A549 (cell line): ENCODE measurements at regions not wholly inside any gene's neighbourhood (a gene's known extent, or its start where the extent isn't known, plus 50 kb on each side); places are given as distances from the start of the nearest gene placed in this dataset.

Source experiments
- ATAC-seq, 2 experiments: fragments of 200-7000 bp in 1 of 2; fragments of >200 bp in 1 of 2; cut with Nextera tagmentation in 1 of 2; cut with Tn5 transposase in 1 of 2; 3 replicates each; pipeline versions ENCODE4 v1.8.0 to v1.9.1; 2018 to 2020; ENCODE audit warnings: mild to moderate bottlenecking in 1 of 2, moderate library complexity in 1 of 2
- CTCF ChIA-PET: fragments of 300-600 bp; sonication (Branson Sonifier 250); formaldehyde crosslinking; extraction: SDS; loops from one replicate; lab custom pipeline; 2021; ENCODE audit warnings: antibody characterized with exemption, inconsistent platforms; lab: Yijun Ruan, JAX
- POLR2A ChIA-PET: fragments of 350-600 bp; formaldehyde crosslinking; extraction: SDS; loops from one replicate; lab custom pipeline; 2021; ENCODE audit warnings: antibody characterized with exemption, inconsistent platforms; lab: Yijun Ruan, JAX
- DNase-seq, 2 experiments: peaks; one replicate each; pipeline versions ENCODE4 v3.0.0 to v3.0.0-alpha.2; 2011 to 2016; ENCODE audit warnings: low read depth in 1 of 2, low spot score in 1 of 2
- FAIRE-seq: peaks from 2 replicates; lab custom pipeline; 2011; peaks lifted over from hg19 to GRCh38; lab: Jason Lieb, UNC
- H3K27ac ChIP-seq, 2 experiments: fragments of >200 bp; sonication (Bioruptor Twin); formaldehyde crosslinking; 3 replicates each; pipeline ENCODE4 v1.5.1; 2016 to 2017
- H3K4me1 ChIP-seq: fragments of >200 bp; sonication (Bioruptor Twin); formaldehyde crosslinking; 3 replicates; pipeline ENCODE4 v1.6.1; 2016
- H3K4me2 ChIP-seq: fragments of >200 bp; sonication (Bioruptor Twin); formaldehyde crosslinking; 3 replicates; pipeline ENCODE4 v1.6.1; 2016
- H3K4me3 ChIP-seq: fragments of >200 bp; sonication (Bioruptor Twin); formaldehyde crosslinking; 3 replicates; pipeline ENCODE4 v1.5.1; 2016
- H3K9me3 ChIP-seq: fragments of >200 bp; sonication (Bioruptor Twin); formaldehyde crosslinking; 3 replicates; pipeline ENCODE4 v1.6.1; 2016
- BCL3 ChIP-seq: fragments of >200 bp; sonication (Bioruptor Twin); formaldehyde crosslinking; IDR thresholded peaks from 3 replicates; pipeline ENCODE4 v1.6.1; 2016
- CBX8 ChIP-seq: fragments of 200-600 bp; sonication (generic); IDR thresholded peaks from 2 replicates; pipeline ENCODE4 v1.6.1; 2016
- CHD2 ChIP-seq: fragments of 150-350 bp; IDR thresholded peaks from 2 replicates; pipeline ENCODE4 v1.6.1; 2014; ENCODE audit warnings: low read length; ENCODE audit not compliant: partially characterized antibody
- CHD4 ChIP-seq: fragments of 200-600 bp; sonication (generic); IDR thresholded peaks from 2 replicates; pipeline ENCODE4 v1.6.1; 2016; ENCODE audit warnings: antibody characterized with exemption, mild to moderate bottlenecking, borderline replicate concordance
- EHMT2 ChIP-seq: fragments of 200-600 bp; sonication (generic); IDR thresholded peaks from 2 replicates; pipeline ENCODE4 v1.6.1; 2016; ENCODE audit warnings: antibody characterized with exemption, low read depth, mild to moderate bottlenecking, moderate library complexity
- ELK1 ChIP-seq: fragments of 150-350 bp; IDR thresholded peaks from 2 replicates; pipeline ENCODE4 v1.6.1; 2014; ENCODE audit warnings: low read depth, mild to moderate bottlenecking, low read length
- ESRRA ChIP-seq: fragments of 150-350 bp; IDR thresholded peaks from 2 replicates; pipeline ENCODE4 v1.6.1; 2014; ENCODE audit warnings: mild to moderate bottlenecking, low read length, borderline replicate concordance
- FOSL2 ChIP-seq, 2 experiments: fragments of 450-650 bp in 1 of 2; fragments of >200 bp in 1 of 2; sonication (Bioruptor Twin) in 1 of 2; formaldehyde crosslinking; IDR thresholded peaks; 2 replicates each; pipeline versions ENCODE4 v1.5.0 to v1.6.1; 2016 to 2020; ENCODE audit warnings: mild to moderate bottlenecking in 1 of 2, moderate library complexity in 1 of 2
- GATA3 ChIP-seq: IDR thresholded peaks from 2 replicates; pipeline ENCODE4 v1.6.1; 2012; ENCODE audit warnings: borderline replicate concordance
- HEYL ChIP-seq: fragments of 250-450 bp; sonication (Bioruptor Pico); IDR thresholded peaks from 2 replicates; pipeline ENCODE4 v1.8.0; 2021; ENCODE audit warnings: mild to moderate bottlenecking, moderate library complexity
- HOXA7 ChIP-seq: fragments of 250-450 bp; sonication (Bioruptor Pico); IDR thresholded peaks from 2 replicates; pipeline ENCODE4 v1.5.0; 2020; ENCODE audit warnings: mild to moderate bottlenecking, moderate library complexity
- HOXB13 ChIP-seq: fragments of 250-450 bp; sonication (Bioruptor Pico); IDR thresholded peaks from 2 replicates; pipeline ENCODE4 v1.5.0; 2020; ENCODE audit warnings: low read depth, mild to moderate bottlenecking, moderate library complexity
- JUNB ChIP-seq: fragments of >200 bp; sonication (Bioruptor Twin); formaldehyde crosslinking; IDR thresholded peaks from 2 replicates; pipeline ENCODE4 v1.6.1; 2016
- MAFK ChIP-seq: fragments of 450-650 bp; IDR thresholded peaks from 2 replicates; pipeline ENCODE4 v1.6.1; 2014; ENCODE audit not compliant: partially characterized antibody
- MAZ ChIP-seq: fragments of 150-350 bp; IDR thresholded peaks from 2 replicates; pipeline ENCODE4 v1.6.1; 2014; ENCODE audit warnings: antibody characterized with exemption, low read depth, low read length, borderline replicate concordance
- PBX3 ChIP-seq: IDR thresholded peaks from 2 replicates; pipeline ENCODE4 v1.6.1; 2012
- PHF8 ChIP-seq: fragments of 200-600 bp; sonication (generic); IDR thresholded peaks from 2 replicates; pipeline ENCODE4 v1.6.1; 2016; ENCODE audit warnings: low read depth, mild to moderate bottlenecking, antibody characterized with exemption, moderate library complexity, borderline replicate concordance
- SMC3 ChIP-seq: fragments of >200 bp; sonication (Bioruptor Twin); formaldehyde crosslinking; IDR thresholded peaks from 3 replicates; pipeline ENCODE4 v1.6.1; 2018; ENCODE audit warnings: inconsistent platforms
- SREBF2 ChIP-seq: fragments of 450-650 bp; IDR thresholded peaks from 2 replicates; pipeline ENCODE4 v1.6.1; 2014; ENCODE audit warnings: mild to moderate bottlenecking, moderate library complexity
- TFCP2L1 ChIP-seq: fragments of 250-450 bp; sonication (Bioruptor Pico); IDR thresholded peaks from 2 replicates; pipeline ENCODE4 v1.5.0; 2021; ENCODE audit warnings: mild to moderate bottlenecking
- ZC3H11A ChIP-seq: fragments of 450-650 bp; IDR thresholded peaks from 2 replicates; pipeline ENCODE4 v1.6.1; 2014; ENCODE audit warnings: antibody characterized with exemption, mild to moderate bottlenecking
- ZFP36 ChIP-seq: fragments of 450-650 bp; IDR thresholded peaks from 2 replicates; pipeline ENCODE4 v1.6.1; 2014; ENCODE audit warnings: borderline replicate concordance; ENCODE audit not compliant: partially characterized antibody
- ZNF302 ChIP-seq: fragments of 250-450 bp; sonication (Bioruptor Pico); IDR thresholded peaks from 2 replicates; pipeline ENCODE4 v1.9.0; 2021; ENCODE audit warnings: inconsistent platforms, mild to moderate bottlenecking, moderate library complexity
- WGBS: methylation state at CpG from one replicate; pipeline ENCODE4 v1.1.6; 2017; ENCODE audit errors: missing lambda C conversion rate; 5-methylcytosine and 5-hydroxymethylcytosine counted together
- TF ChIP-seq, protein P1 (sequence below): fragments of 250-450 bp; sonication (Bioruptor Pico); IDR thresholded peaks from 2 replicates; pipeline ENCODE4 v1.5.0; 2021; ENCODE audit warnings: mild to moderate bottlenecking, moderate library complexity, borderline replicate concordance
- TF ChIP-seq, protein P2 (sequence below): fragments of >200 bp; sonication (Bioruptor Twin); formaldehyde crosslinking; IDR thresholded peaks from 3 replicates; pipeline ENCODE4 v1.5.1; 2016

GRCh38 chr9:21561502-21561901 lies 79.4 kb upstream of the IFNE start:
- peak overlapping the region; percentile 95 for H3K4me2 ChIP-seq
- FAIRE-seq = peak; percentile 88
- WGBS = 4% methylated on average over 2 of the region's 2 CpGs

DNA sequence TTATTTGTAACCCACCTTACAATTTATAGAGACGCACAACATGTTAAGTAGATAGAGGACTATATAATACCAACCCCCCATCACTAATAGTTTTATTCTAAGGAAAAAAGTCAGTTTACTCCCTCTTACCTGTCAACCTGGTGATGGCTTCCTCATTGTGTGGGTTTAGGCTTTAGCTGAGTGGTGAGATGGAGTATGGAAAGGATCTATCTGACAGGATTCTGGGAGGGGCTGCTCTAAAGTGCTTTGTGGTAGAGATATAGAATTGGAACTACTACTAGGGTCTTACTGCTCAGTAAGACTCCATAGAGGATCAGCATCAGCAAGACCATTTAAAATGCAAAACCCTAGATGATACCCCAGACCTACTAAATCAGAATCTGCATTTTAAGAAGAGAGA lies 82.1 kb upstream of the IFNE start:
- H3K4me1 ChIP-seq = peaks cover 59% of the 10 kb centered on the region
- POLR2A ChIA-PET = interaction anchor here (0.9 to 2.3 kb wide), 3 partner anchors 11 to 15 kb away, joined by 4 to 10 read pairs (median 5); no protein-coding TSS in a partner anchor
- peak in 1 of 2 experiments; percentile 25; a peak in 3 of 6 replicates for ATAC-seq

More at GRCh38 chr9:21561502-21561901, 79.4 kb upstream of the IFNE start:
- DNase-seq (no peak), ATAC-seq (no peak)
- Histone ChIP-seq H3K4me3 (peak overlapping the region; percentile 79), H3K27ac (peak overlapping the region; percentile 91 to 94), H3K9me3 (no peaks in the 10 kb centered on the region), H3K4me1 (peaks cover 32% of the 10 kb centered on the region)
- POLR2A ChIA-PET = interaction anchor here (1.0 to 1.6 kb wide), 5 partner anchors 10 to 29 kb away, joined by 3 to 11 read pairs (median 6); no protein-coding TSS in a partner anchor
- TF ChIP-seq FOSL2 (IDR thresholded peaks at IDR 0.05) (no peak), FOSL2 (CRISPR knock-in tag; IDR thresholded peaks at IDR 0.05) (no peak), PHF8 (no peak), MAZ (no peak), EHMT2 (no peak), TFCP2L1 (CRISPR knock-in tag) (no peak), ZNF302 (no peak), CHD4 (no peak), ESRRA (no peak), JUNB (no peak), PBX3 (no peak), ZC3H11A (no peak), HEYL (CRISPR knock-in tag) (no peak), BCL3 (no peak), ZFP36 (no peak), CHD2 (no peak), SREBF2 (no peak), SMC3 (no peak)
- TF ChIP-seq, protein P1, sequence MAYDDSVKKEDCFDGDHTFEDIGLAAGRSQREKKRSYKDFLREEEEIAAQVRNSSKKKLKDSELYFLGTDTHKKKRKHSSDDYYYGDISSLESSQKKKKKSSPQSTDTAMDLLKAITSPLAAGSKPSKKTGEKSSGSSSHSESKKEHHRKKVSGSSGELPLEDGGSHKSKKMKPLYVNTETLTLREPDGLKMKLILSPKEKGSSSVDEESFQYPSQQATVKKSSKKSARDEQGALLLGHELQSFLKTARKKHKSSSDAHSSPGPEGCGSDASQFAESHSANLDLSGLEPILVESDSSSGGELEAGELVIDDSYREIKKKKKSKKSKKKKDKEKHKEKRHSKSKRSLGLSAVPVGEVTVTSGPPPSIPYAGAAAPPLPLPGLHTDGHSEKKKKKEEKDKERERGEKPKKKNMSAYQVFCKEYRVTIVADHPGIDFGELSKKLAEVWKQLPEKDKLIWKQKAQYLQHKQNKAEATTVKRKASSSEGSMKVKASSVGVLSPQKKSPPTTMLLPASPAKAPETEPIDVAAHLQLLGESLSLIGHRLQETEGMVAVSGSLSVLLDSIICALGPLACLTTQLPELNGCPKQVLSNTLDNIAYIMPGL = no peak
- TF ChIP-seq, protein P2, sequence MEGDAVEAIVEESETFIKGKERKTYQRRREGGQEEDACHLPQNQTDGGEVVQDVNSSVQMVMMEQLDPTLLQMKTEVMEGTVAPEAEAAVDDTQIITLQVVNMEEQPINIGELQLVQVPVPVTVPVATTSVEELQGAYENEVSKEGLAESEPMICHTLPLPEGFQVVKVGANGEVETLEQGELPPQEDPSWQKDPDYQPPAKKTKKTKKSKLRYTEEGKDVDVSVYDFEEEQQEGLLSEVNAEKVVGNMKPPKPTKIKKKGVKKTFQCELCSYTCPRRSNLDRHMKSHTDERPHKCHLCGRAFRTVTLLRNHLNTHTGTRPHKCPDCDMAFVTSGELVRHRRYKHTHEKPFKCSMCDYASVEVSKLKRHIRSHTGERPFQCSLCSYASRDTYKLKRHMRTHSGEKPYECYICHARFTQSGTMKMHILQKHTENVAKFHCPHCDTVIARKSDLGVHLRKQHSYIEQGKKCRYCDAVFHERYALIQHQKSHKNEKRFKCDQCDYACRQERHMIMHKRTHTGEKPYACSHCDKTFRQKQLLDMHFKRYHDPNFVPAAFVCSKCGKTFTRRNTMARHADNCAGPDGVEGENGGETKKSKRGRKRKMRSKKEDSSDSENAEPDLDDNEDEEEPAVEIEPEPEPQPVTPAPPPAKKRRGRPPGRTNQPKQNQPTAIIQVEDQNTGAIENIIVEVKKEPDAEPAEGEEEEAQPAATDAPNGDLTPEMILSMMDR = no peak
- CTCF ChIA-PET = interaction anchor here (0.9 to 1.7 kb wide), 4 partner anchors 17 to 677 kb away, joined by 3 to 6 read pairs (median 4); no protein-coding TSS in a partner anchor

More for the DNA sequence above, 82.1 kb upstream of the IFNE start:
- peak overlapping the region; percentile 95 for H3K4me2 ChIP-seq
- no peak for TF ChIP-seq CBX8
- no peak for TF ChIP-seq HOXA7 (CRISPR knock-in tag)
- no peak for TF ChIP-seq HOXB13
- no peak for TF ChIP-seq MAFK
- TF ChIP-seq GATA3 = no peak
- no peak for TF ChIP-seq ELK1
- TF ChIP-seq, all 56 proteins: peak for 0
- no peaks in the 10 kb centered on the region for H3K9me3 ChIP-seq
- peak overlapping the region; percentile 84 to 94 for H3K27ac ChIP-seq
- 11% methylated on average over 1 of the region's 1 CpG for WGBS
- peak; percentile 77 for FAIRE-seq
- CTCF ChIA-PET = interaction anchor here (0.7 to 2.9 kb wide), 4 partner anchors 10 to 225 kb away, joined by 3 to 14 read pairs (median 3); no protein-coding TSS in a partner anchor
- peak overlapping the region; percentile 79 for H3K4me3 ChIP-seq
- no peak for DNase-seq
